ENCODE measurements at regions not wholly inside any gene's neighbourhood (a gene's known extent, or its start where the extent isn't known, plus 50 kb on each side); places are given as distances from the start of the nearest gene placed in this dataset.

- no peak for TF ChIP-seq CEBPZ (IDR thresholded peaks at IDR 0.05; ENCODE audit: low read depth, low read length)
- TF ChIP-seq MLLT1 (IDR thresholded peaks at IDR 0.05): peak; percentile 56
- no peak for TF ChIP-seq KAT2A (conservative IDR thresholded peaks at IDR 0.05; ENCODE audit: control insufficient read depth, low read depth, low read length)
- TF ChIP-seq NBN (IDR thresholded peaks at IDR 0.05): peak; percentile 51; the same call in 1 of the 2 replicates
- peak; percentile 30; the same call in 1 of the 2 replicates for TF ChIP-seq CREB1 (IDR thresholded peaks at IDR 0.05; ENCODE audit: low read depth)
- no peak for TF ChIP-seq ATF3 (IDR thresholded peaks at IDR 0.05; ENCODE audit: borderline replicate concordance, extremely low read depth, low read depth, low read length)
- TF ChIP-seq BHLHE40 (IDR thresholded peaks at IDR 0.05; ENCODE audit: borderline replicate concordance in 1 of 2, low read depth in 2 of 2, low read length in 1 of 2): peak; percentile 94
- TF ChIP-seq LARP7 (IDR thresholded peaks at IDR 0.05): no peak
- no peak for TF ChIP-seq MEF2A (IDR thresholded peaks at IDR 0.05; ENCODE audit: insufficient read depth, low read depth, low read length)
- TF ChIP-seq EGR1 (IDR thresholded peaks at IDR 0.05; ENCODE audit: borderline replicate concordance in 1 of 2, low read depth in 2 of 2, low read length in 2 of 2): 0 out of 3 replicates have a peak, but pooled peaks of 1 of the 2 experiments have one; percentile 59
- TF ChIP-seq POU2F2 (IDR thresholded peaks at IDR 0.05; ENCODE audit: borderline replicate concordance, low read depth, low read length): peak; percentile 41; the same call in 1 of the 3 replicates
- TF ChIP-seq IKZF1 (conservative IDR thresholded peaks at IDR 0.05): peak; percentile 98
- TF ChIP-seq EP300 (IDR thresholded peaks at IDR 0.05; ENCODE audit: borderline replicate concordance in 1 of 2, control insufficient read depth in 1 of 2, low read depth in 2 of 2, low read length in 2 of 2): peak; percentile 72 to 87; a peak in 3 of 4 replicates
- no peak for TF ChIP-seq SIN3A (IDR thresholded peaks at IDR 0.05; ENCODE audit: low read depth, low read length)
- peak; percentile 61; the same call in 1 of the 2 replicates for TF ChIP-seq ZNF384 (IDR thresholded peaks at IDR 0.05; ENCODE audit: borderline replicate concordance, low read depth, low read length)
- no peak for TF ChIP-seq SMAD1 (IDR thresholded peaks at IDR 0.05; ENCODE audit: low read depth, partially characterized antibody)
- TF ChIP-seq GABPA (IDR thresholded peaks at IDR 0.05; ENCODE audit: low read depth): 0 out of 2 replicates have a peak, but pooled peaks have one; percentile 20
- TF ChIP-seq FOXK2 (IDR thresholded peaks at IDR 0.05): no peak
- TF ChIP-seq RUNX3 (IDR thresholded peaks at IDR 0.05; ENCODE audit: low read length): peak; percentile 89
- TF ChIP-seq CUX1 (IDR thresholded peaks at IDR 0.05; ENCODE audit: insufficient replicate concordance, low read depth, low read length): no peak
Observed at GRCh38 chr2:136310005-136310495, 192.1 kb upstream of the CXCR4 start (continued).

Data from GM12878 (cell line).